Body of pancreas (tissue), 4 donors: ENCODE measurements at regions not wholly inside any gene's neighbourhood (a gene's known extent, or its start where the extent isn't known, plus 50 kb on each side); places are given as distances from the start of the nearest gene placed in this dataset.
"Not testable (repeated sequence)": the region's sequence is repeated elsewhere in the genome, so short reads cannot be mapped to it uniquely, and the experiment has no call there.

Source experiments
- CTCF ChIP-seq, 7 experiments: fragments of 450-650 bp in 4 of 7; fragments of 200-600 bp in 3 of 7; sonication (generic) in 3 of 7; IDR thresholded peaks; one replicate each; pipeline ENCODE4 v1.5.1; 2016 to 2019; ENCODE audit warnings: antibody characterized with exemption in 7 of 7
- POLR2A ChIP-seq, 3 donors: fragments of 450-650 bp; IDR thresholded peaks; one replicate each; pipeline ENCODE4 v1.6.1; 2016; ENCODE audit warnings: antibody characterized with exemption in 3 of 3, mild to moderate bottlenecking in 2 of 3

GRCh38 chr11:33986597-33987501, 64.7 kb upstream of the CAPRIN1 start:
- not testable (repeated sequence) for TF ChIP-seq CTCF, POLR2A (IDR thresholded peaks at IDR 0.05)
